ENCODE measurements at regions not wholly inside any gene's neighbourhood (a gene's known extent, or its start where the extent isn't known, plus 50 kb on each side); places are given as distances from the start of the nearest gene placed in this dataset.

DNA sequence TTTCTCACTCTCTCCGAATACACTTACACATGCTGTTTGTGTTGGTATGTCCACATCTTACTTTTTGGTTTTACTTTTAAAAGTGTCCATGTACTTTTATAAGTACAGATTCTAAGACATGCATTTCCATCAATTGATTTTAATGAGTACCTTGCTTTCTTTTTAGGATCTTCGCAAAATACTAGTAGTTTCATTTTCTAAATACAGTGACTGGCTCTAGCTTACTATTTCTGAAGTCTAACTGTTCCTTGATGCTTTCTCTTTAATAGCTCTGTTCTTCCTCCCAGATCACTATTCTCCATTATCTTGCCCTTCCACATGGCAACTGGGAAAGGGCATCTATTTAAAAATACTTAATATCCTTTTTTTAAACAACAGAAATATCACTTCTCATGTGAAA is 164.1 kb downstream of the KITLG start:
- Histone ChIP-seq H3K36me3 (no peaks in the 10 kb centered on the region), H3K9me3 (no peaks in the 10 kb centered on the region), H3K27me3 (no peaks in the 10 kb centered on the region), H3K27ac (no peak overlapping the region), H3K4me3 (no peak overlapping the region), H3K4me1 (no peaks in the 10 kb centered on the region)
- DNase-seq: no peak
- intact Hi-C loops (cut with DNase I; ENCODE audit: low total_unique reads): no loop called here
- TF ChIP-seq, protein P1, sequence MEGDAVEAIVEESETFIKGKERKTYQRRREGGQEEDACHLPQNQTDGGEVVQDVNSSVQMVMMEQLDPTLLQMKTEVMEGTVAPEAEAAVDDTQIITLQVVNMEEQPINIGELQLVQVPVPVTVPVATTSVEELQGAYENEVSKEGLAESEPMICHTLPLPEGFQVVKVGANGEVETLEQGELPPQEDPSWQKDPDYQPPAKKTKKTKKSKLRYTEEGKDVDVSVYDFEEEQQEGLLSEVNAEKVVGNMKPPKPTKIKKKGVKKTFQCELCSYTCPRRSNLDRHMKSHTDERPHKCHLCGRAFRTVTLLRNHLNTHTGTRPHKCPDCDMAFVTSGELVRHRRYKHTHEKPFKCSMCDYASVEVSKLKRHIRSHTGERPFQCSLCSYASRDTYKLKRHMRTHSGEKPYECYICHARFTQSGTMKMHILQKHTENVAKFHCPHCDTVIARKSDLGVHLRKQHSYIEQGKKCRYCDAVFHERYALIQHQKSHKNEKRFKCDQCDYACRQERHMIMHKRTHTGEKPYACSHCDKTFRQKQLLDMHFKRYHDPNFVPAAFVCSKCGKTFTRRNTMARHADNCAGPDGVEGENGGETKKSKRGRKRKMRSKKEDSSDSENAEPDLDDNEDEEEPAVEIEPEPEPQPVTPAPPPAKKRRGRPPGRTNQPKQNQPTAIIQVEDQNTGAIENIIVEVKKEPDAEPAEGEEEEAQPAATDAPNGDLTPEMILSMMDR (IDR thresholded peaks at IDR 0.05): no peak

DNA sequence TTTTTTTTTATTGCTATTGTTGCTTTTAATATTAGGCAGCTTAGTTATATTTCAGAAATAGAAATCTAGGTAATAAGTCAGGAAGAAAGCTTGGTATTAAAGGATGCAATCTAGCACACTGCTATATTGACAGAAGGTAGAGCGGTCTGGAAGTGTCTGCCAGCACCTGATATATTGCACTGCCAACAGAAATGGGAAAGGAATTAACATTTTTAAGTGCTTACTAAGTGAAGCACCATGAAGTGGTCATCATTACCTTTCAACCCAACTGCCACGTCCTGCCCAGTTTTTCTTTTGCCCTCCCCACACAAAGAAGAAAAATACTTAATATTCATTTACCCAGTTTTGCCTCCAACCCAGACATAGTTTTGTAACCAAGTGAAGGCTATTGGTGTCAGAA is 163.5 kb downstream of the KITLG start:
- no peak overlapping the region for H3K27ac ChIP-seq
- H3K4me3 ChIP-seq: no peak overlapping the region
- H3K4me1 ChIP-seq: no peaks in the 10 kb centered on the region
- no peaks in the 10 kb centered on the region for H3K27me3 ChIP-seq
- H3K36me3 ChIP-seq: no peaks in the 10 kb centered on the region
- TF ChIP-seq, protein P1 (IDR thresholded peaks at IDR 0.05): no peak
- H3K9me3 ChIP-seq: no peaks in the 10 kb centered on the region
- DNase-seq: no peak
- intact Hi-C loops (cut with DNase I; ENCODE audit: low total_unique reads): no loop called here

DNA sequence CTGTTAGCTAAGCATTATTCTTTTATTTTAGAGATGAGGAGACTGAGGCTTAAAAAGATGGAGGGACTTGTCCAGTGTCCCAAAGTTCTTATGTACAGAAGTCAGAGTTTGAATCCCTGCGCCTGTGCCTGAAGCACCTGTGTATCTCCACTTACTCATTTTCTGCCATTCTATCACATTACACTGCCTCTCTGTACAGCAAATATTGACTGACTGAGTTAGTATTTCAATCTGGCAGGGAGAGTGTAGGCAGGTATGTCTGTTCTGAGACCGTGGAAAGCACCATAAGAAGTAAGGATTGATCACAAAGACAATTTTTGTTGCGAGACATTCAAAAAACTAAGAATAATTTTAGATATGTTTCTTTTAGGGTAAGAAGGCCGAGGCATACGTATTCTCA is 162.7 kb downstream of the KITLG start:
- Histone ChIP-seq H3K27ac (no peak overlapping the region), H3K4me1 (no peaks in the 10 kb centered on the region), H3K4me3 (no peak overlapping the region), H3K9me3 (no peaks in the 10 kb centered on the region), H3K27me3 (no peaks in the 10 kb centered on the region), H3K36me3 (no peaks in the 10 kb centered on the region)
- intact Hi-C loops (cut with DNase I; ENCODE audit: low total_unique reads): no loop called here
- TF ChIP-seq, protein P1 (IDR thresholded peaks at IDR 0.05): no peak
- no peak for DNase-seq

DNA sequence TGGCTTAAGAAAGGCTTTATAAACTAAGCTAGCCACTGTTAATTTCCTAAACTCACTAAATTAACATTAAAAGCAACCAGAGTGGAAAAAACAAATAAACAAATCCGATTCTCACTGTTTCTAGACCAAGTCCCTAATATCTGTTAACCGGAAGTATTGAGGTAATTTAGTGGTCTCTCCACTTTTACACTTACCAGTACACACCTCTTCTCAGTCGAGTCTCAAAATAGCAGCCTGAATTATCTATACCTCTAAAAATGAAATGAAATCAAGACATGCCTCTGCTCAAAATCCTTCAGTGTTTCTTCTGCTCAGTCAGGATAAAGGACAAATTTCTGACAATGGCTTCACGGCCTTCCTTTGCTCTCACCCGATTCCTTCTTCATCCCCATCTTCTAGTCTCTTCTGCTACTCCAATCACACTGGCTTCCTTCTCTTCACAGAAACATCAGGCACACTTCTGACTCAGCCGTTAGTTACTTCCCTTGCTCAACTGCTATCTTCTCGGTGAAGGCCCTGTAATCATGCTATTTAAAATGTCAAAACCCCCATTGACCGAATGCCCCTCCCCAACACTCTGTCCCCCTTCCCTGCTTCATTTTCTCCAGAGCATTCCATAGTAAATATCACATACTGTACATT is 161.3 kb downstream of the KITLG start:
- no peaks in the 10 kb centered on the region for H3K9me3 ChIP-seq
- no peaks in the 10 kb centered on the region for H3K27me3 ChIP-seq
- no peaks in the 10 kb centered on the region for H3K4me1 ChIP-seq
- no peak overlapping the region for H3K27ac ChIP-seq
- no peak for DNase-seq
- H3K4me3 ChIP-seq: no peak overlapping the region
- no peaks in the 10 kb centered on the region for H3K36me3 ChIP-seq
- TF ChIP-seq, protein P1 (IDR thresholded peaks at IDR 0.05): no peak
- intact Hi-C loops (cut with DNase I; ENCODE audit: low total_unique reads): no loop called here

DNA sequence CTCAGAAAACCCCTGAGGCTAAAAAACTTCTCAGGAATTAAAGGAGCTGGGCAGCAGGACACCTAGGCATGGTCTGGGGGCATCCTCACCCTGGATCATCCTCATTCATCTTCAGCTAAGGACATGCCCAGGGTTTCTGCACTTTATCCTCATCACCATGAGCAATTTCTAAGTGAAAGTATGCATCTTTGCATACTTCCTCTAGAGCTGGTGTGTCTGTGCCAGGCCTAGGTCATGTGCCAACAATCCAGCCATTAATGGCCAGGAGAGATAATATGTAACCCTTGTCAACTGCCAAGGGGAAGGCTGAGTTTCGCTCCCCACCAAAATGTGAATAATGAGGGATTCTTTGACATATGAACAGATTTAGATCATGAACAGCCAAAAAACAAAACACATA is 160.5 kb downstream of the KITLG start:
- TF ChIP-seq, protein P1 (IDR thresholded peaks at IDR 0.05): no peak
- Histone ChIP-seq H3K27me3 (no peaks in the 10 kb centered on the region), H3K4me3 (no peak overlapping the region), H3K27ac (no peak overlapping the region), H3K4me1 (no peaks in the 10 kb centered on the region), H3K36me3 (no peaks in the 10 kb centered on the region), H3K9me3 (no peaks in the 10 kb centered on the region)
- intact Hi-C loops (cut with DNase I; ENCODE audit: low total_unique reads): no loop called here
- no peak for DNase-seq

DNA sequence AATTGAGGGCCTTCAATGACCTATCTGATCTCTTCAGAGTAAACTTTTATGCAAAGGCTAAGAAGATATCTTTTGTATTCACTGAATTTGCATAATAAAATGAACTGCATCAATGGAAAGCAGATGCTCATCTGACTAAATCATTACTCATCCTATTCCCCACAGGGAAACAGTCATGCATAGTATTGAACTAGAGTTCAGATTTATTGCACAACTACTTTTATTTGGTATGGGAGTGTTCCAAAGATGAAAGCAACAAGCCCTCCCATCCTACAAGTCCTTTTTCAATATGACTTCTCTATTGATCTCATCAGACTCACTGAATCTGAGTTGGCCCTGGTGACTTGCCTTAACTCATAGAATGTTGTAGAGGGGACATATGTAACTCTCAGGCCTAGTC is 159.8 kb downstream of the KITLG start:
- Histone ChIP-seq H3K4me3 (no peak overlapping the region), H3K36me3 (no peaks in the 10 kb centered on the region), H3K9me3 (no peaks in the 10 kb centered on the region), H3K27me3 (no peaks in the 10 kb centered on the region), H3K4me1 (no peaks in the 10 kb centered on the region), H3K27ac (no peak overlapping the region)
- TF ChIP-seq, protein P1 (IDR thresholded peaks at IDR 0.05): no peak
- intact Hi-C loops (cut with DNase I; ENCODE audit: low total_unique reads): no loop called here
- no peak for DNase-seq
